ENCODE measurements at regions not wholly inside any gene's neighbourhood (a gene's known extent, or its start where the extent isn't known, plus 50 kb on each side); places are given as distances from the start of the nearest gene placed in this dataset.

GRCh38 chr2:104537116-104537515 is 316.8 kb upstream of the POU3F3 start:
- TF ChIP-seq EZH2phosphoT487 (IDR thresholded peaks at IDR 0.05; ENCODE audit: unreplicated experiment) (no peak), CTCF (conservative IDR thresholded peaks at IDR 0.05; ENCODE audit: low read depth in 2 of 2) (no peak), EZH2 (IDR thresholded peaks at IDR 0.05; ENCODE audit: low read depth, unreplicated experiment) (no peak)
